Activated T-helper 1 cell treated with anti-CD3 and anti-CD28 coated beads, Interleukin-2, amount 50 U/mL, for 16 hours (primary cell): ENCODE measurements at regions not wholly inside any gene's neighbourhood (a gene's known extent, or its start where the extent isn't known, plus 50 kb on each side); places are given as distances from the start of the nearest gene placed in this dataset.
"Not testable (repeated sequence)": the region's sequence is repeated elsewhere in the genome, so short reads cannot be mapped to it uniquely, and the experiment has no call there.

Source experiments
- DNase-seq, 2 donors: peaks; one replicate each; pipeline ENCODE4 v3.0.0-alpha.2; 2020; ENCODE audit warnings: low read depth in 1 of 2, low spot score in 1 of 2

DNA sequence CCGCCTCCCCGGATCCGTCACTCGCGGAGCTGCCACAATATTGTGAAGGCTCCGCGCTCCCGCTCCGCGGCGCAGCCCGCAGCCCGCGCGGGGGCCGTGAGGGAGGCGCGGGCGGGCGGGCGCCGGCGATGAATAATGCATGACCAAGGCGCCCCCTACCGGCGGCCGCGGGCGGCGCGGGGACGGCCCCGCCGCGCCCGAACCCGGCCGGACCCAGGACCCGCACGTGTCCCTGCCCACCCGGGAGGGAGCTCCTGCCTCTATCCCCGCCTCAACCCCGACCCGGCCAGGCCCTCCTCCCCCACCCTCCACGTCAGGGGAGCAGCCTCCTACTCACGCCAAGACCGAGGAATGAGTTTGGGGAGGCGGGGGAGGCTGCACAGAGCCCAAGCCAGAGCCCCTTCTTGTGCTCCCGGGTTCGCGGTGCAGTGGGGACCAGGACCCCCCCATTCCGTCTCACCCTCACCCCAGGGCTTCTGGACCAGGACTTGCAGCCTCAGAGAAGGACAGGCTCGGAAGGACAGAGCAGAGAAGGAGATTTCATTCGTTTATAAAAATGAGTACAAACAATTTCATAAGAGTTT is 70.8 kb upstream of the CASZ1 start:
- DNase-seq: peak; percentile 35 to 47

DNA sequence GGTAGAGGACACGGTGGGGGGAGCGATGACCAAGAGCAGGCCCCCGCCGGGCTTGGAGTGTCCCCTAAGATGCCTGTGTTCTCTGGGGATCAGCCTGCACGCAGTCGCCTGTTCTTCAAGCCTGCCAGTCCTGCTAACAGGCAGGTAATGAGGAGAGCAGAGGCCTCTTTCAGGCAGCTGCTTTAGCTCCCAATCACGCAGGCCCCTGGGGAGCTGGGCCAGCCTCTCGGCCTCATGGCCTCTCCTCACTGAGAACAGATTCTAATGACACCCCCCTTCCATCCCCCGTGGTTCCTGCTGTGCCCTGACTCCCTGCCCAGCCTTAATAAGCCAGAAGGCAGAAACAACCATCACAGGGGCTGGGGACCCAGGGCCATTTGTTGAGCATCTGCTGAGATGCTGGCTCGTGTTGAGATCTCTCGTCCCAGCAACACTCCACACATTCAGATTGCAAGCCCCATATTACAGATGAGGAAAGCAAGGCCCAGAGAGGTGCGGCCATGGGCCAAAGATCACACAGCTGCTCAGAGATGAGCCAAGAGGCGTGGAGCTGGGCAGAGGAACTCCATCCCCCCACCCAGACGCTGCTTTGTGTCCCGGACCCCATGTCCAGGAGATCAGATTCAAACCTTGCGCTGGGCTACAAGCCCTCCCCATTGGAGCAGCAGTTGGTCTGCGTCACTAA is 71.6 kb upstream of the CASZ1 start:
- no peak for DNase-seq

GRCh38 chr1:10868599-10868965 is 72.1 kb upstream of the CASZ1 start:
- DNase-seq: no peak

- no peak for DNase-seq
Observed at GRCh38 chr1:10869933-10870332, 73.5 kb upstream of the CASZ1 start.

DNA sequence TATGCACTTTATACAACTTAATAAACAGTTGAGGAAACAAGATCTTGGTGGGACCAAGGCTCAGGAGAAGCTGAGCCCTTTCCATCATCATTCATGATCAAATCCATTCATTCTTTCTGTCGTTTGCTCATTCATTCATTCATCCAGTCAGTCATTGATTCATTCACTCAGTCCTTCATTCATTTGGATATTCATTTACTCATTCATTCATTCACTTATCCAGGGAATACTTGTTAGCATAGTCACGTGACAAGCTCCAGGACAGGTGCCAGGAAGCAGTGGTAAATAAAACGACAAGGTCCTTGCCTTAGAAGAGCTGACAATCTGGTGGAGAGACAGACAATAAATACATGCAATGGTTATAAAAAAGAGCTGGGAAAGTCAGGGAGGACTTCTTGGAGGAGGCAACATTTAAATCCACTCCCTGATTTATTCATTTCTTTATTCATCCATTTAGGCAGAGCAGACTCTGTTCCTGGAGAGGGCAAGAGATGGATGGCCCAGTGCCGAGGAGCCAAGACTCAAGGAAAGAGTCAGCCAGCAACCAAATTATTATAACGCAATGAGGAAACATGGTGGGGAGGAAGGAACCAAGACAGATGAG is 74.1 kb upstream of the CASZ1 start:
- no peak for DNase-seq

DNA sequence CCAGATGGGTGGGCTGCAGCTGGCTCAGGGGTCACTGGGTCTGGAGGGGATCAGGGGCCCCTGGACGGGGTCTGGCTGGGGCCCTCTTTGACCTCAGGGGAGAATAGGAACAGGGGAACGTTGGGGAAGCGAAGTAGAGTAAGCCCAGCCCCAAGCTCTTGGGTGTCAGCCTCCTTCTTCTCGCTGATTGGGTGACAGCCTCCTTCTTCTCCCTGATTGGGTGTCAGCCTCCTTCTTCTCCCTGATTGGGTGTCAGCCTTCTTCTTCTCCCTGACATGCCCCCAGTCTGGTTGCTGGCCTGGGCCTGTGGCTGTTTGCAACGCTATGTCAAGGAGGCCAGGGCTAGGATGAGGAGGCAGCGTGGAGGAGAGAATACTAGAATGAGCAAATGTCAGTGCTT is 76.7 kb upstream of the CASZ1 start:
- no peak for DNase-seq

DNA sequence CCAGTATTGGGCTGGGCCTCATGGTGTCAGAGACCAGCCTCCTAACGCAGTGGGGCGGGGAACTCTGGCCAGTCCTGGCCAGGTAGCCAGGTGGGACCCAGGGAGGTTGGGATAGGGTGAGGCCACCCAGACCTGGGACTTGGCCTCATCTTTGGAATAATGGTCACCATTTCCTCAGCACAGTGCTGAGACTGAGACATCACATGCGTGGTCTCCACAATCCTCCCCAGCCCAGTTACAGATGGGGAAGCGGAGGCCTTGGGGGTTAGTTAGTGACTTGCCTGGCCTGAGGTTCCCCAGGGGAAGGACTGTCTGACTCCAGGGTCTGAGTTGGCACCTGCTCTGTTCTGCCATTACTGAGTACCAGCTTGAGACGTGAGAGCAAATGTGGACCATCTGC is 77.9 kb upstream of the CASZ1 start:
- no peak for DNase-seq

DNA sequence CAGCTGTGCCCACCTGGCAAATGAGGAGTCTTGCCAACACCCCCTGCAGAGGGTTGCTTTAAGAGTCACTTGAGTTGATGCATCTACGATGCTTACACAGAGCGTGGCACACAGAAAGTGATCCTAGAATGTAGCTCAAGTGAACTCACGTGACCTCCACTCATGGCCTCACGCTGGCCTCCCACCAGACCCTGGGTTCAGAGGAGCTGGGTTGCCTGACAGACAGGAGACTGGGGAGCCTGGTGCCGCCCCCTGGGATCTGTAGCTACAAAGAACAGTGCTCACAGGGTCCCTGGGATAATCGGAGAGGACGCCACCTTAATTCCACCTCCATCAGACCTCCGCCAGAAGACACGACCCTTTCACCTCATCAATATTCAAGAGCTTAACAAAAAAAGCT is 81.4 kb upstream of the CASZ1 start:
- DNase-seq: no peak

DNA sequence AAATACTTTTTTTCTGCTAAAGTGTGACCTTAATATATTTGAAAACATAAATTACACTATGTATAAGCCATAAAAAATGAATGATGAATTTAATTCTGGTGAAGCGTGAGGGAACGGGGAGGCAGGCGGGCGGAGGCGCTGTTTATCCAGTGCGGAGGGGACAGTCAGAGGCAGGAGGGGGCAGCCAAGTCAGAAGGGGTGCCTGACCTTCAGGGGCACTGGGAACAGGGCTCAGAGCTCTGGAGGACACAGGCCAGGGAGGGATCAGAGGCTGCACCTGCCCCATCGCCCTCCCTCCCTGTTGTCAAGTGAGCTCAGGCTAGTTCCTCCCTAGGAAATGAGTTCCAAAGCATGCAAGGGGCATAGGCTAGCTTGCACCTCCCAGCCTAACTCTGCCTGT is 82.0 kb upstream of the CASZ1 start:
- DNase-seq: no peak

DNA sequence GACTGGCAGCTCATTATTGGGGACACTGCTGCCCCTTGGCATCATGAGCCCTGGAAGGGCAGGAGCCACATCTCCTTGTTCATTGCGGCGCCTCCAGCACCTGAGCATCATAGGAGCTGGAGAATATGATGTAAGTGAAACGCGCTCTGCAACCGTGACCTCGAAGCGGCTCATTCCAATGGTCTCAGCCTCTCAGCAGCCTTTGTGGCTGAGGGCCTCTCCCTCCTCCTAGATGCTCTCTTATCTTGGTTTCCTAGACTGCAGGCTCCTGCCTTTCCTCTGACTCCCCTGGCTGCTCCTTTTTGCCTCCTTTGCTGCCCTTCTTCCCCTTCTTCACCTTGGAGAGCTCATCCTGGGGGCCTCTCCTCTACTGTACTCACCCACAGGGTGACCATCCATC is 83.6 kb upstream of the CASZ1 start:
- DNase-seq: no peak

DNA sequence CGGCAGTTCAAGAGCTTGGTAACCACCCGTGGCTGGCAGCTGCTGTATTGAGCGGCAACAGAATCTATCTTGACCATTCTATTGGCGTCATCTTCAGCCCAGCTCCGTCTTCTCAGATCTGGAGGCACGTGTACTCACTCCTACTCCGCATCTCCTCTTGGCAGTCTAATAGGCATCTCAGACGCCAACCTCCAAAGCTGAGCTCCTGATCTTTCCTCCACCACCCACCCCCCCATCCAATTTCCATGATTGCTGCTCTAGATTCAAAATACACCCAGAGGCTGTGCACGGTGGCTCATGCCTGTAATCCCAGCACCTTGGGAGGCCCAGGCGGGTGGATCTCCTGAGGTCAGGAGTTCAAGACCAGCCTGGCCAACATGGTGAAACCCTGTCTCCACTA is 84.6 kb upstream of the CASZ1 start:
- DNase-seq: no peak

DNA sequence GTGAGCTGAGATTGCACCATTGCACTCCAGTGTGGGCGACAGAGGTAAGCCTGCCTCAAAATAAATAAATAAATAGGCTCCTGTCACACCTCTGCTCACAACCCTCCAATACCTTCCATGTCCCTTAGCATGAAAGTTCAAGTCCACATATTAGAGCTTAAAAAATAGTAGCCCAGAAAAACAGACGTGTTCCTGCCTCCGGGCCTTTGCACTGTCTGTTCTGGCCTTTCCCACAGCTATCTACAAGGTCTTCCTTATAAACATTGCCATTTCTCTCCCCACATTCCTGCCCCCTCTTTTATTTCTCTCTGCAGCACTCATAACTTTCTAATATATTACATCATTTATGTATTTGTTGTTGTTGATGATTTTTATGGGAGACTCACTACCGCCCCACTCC is 85.6 kb upstream of the CASZ1 start:
- no peak for DNase-seq

DNA sequence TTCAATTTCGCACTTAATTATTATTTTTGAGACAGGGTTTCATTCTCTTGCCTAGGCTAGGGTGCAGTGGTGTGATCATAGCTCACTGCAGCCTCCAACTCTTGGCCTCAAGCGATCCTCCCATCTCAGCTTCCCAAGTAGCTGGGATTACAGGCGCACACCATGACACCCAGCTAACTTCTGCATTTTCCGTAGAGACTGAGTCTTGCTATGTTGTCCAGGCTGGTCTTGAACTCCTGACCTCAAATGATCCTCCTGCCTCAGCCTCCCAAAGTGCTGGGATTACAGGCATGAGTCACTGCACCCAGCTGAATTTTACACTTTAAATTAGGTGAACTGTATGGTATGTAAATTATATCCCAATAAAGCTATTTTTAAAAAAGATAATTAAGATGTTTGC is 90.6 kb upstream of the CASZ1 start:
- DNase-seq: not testable (repeated sequence)

DNA sequence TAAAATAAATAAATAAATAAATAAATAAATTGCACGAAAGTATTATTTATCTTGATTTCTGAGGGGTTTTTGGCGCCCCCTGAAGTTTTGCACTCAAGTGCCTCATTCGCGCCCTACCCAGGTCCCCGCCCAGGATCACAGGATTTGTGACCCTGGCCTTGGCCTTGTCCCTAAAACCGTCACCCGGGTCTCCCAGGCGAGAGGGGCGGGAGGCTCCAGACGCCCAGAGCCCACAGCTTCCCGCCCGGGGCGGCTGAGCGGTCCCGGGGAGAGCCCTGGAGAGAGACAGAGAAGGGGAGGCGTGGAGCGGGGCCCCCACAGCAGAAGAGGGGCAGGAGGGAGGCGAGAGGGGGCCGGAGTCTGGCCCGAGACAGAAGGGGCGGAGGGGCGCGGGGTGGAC is 91.8 kb upstream of the CASZ1 start:
- no peak for DNase-seq

DNA sequence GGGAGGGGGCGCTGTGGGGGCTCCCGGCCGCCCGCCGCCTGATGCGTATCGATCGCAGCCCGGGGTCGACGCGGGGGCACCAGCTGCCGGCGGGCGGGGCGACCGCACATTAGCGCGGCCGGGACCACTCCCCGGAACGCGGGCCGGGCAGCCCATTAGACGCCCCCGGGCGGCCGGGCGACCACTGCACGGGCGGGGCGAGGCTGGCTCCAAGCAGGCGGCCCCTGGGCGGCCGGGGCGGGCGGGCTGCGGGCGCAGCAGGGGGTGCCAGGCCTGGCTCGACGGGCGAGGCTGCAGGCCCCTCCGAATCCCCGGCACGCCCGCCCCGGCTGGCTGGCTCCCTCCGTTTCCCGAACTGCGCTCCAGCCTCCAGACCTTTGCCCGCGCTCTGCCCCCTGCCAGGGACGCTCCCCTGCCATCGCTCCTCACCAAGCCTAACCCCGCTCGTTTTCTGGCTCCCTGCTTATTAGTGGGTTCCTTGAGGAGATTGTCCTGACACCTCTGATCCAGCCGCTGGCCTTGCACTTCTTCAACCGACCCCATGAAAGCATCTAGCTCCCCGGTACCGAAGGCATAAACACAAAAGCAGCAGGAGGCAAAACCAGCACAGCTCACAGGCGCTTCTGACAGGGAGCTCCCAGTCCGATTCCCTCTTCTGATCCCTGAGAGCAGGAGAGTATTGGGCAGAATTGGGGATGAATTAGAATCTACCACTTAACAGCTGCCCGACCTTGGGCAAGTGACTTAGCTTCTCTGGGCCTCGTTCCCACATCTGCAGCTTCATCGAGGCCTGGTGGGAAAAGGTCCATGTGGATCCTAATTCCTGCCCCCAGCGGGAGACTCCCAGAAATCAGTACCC is 92.6 kb upstream of the CASZ1 start:
- DNase-seq: no peak

DNA sequence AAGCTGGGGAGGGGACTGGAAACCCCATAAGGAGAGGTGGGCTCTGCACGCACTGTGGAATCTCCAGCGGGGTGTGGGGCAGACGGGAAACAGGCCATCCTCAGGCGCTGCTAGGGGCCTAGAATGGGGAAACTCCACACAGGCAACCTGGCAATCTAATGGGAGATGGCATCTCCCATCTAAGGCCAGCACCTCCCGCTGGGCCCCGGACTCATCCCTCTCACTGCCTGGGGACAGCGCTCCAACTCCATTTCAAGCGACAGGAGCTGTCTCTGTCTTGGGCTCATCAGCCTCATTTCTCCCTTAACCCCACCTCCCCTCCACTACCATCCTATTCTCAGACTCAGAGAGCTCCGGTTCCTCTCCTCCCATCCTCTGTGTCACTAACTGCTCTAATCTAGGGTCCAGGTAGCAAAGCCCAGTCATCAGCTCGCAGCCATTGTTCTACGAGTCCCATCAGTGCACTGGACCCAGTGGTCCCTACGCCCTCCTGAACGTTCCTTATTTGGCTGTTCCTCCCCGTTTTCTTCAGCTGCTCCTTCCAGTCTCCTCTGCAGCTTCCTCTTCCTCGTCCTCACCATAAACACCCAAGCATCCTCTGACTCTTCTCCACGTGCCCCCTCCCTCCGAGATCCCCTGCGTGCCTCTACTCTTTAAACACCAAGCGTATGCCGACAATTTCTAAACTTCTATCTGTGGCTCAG is 93.4 kb upstream of the CASZ1 start:
- no peak for DNase-seq

DNA sequence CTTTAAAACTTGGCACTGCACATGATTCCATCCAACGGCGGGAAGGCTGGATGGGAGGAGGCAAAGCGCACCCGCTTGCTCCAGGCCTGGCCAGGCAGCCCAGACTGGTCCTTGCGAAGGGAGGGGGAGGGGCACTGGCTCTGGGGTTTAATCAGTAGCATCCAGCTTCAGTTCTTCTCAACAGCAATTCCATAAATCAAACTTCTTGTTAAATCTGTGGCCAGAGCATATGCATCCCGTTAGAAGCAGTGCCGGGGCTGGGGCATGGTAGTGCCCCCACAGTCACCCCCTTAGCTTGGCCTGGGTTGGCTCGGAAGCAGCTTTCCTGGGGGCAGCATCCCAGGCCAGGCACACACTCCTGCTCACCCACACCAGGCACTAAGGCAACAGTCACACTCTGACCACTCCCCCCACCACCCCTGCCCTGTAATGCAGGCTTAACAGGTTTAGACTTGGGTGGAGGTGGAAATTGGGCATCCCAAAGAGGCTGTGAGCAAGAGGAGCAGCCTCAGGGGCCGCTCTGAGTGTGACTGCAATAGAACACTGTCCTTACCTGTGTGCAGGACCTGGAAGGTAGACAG is 94.1 kb upstream of the CASZ1 start:
- no peak for DNase-seq

DNA sequence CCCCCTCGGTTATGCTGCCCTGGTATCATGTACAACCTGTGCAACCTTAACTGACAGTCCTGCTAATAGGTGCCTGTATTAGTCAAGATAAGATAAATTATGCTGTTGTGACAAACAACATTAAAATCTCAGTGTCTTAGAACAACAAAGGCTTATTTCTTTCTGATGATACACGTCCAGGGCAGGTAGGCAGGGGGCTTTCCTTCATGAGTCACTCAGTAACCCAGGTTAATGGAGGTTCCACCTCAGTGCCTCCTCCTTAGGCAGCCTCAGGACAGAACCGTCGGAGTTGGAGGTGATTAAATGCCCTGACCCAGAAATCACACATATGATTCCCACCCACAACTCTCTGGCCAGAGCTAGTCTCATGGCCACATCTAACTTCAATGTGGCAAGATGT is 94.6 kb upstream of the CASZ1 start:
- no peak for DNase-seq

DNA sequence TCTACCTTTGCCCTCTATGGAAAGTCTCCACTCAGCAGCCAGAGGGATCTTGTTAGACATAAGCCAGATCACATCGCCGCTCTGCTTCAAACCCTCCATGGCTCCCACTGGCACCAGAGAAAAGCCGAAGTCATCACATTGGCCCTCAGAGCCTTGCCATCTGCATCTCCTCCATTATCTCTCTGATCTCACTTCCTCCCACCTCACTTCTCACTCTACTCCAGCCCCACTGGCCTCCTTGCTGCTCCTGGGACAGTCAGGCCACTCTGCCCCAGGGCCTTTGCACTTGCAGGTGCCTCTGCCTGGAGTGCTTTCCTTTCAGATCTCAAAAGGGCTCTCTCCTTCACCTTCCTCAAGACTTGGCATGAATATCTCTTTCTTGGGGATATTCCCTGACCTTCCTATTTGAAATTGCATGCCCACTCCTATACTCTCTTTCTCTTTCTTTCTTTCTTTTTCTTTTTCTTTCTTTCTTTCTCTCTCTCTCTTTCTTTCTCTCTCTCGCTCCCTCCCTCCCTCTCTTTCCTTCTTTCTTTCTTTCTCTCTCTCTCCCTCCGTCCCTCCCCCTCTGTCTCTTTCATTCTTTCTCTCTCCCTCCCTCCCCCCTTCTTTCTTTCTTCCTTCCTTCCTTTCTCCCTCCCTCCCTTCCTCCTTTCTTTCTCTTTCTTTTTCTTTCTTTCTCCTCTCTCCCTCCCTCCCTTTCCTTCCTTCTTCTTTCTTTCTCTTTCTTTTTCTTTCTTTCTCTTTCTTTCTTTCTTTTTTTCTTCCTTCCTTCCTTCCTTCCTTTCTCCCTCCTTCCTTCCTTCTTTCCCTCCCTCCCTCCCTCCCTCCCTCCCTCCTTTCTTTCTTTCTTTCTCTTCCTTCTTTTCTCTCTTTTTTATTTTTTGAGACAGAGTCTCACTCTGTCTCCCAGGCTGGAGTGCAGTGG is 96.0 kb upstream of the CASZ1 start:
- no peak for DNase-seq

DNA sequence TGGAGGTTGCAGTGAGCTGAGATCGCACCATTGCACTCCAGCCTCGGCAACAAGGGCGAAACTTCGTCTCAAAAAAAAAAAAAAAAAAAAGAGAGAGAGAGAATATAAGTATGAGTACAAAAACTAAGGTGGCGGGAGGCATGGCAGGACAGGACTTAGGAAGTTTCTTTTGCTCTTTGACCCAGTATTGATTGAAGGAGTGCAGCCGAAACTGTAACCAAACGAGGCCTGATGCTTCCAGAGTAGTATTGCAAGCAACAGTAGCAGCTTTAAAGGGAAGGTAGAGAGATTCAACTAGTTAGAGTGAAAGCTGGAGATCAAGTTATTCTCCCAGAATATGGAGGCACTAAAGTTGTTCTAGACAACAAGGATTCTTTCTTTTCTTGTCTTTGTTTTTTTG is 99.2 kb upstream of the CASZ1 start:
- no peak for DNase-seq
